Psoas muscle (tissue), 7 donors: ENCODE measurements at regions not wholly inside any gene's neighbourhood (a gene's known extent, or its start where the extent isn't known, plus 50 kb on each side); places are given as distances from the start of the nearest gene placed in this dataset.
A peak's percentile ranks its signal among the peaks of the same experiment; 100 is the strongest.
"Not testable (repeated sequence)": the region's sequence is repeated elsewhere in the genome, so short reads cannot be mapped to it uniquely, and the experiment has no call there.

Source experiments
- ATAC-seq, 4 donors: fragments of 200-7000 bp; cut with Tn5 transposase; one replicate each; pipeline ENCODE4 v1.9.1; 2020; ENCODE audit warnings: moderate library complexity in 3 of 4, mild to moderate bottlenecking in 2 of 4
- DNase-seq, 2 donors: peaks; one replicate each; pipeline ENCODE4 v3.0.0-alpha.2; 2020
- H3K27ac ChIP-seq: fragments of 200-600 bp; one replicate; pipeline ENCODE4 v1.8.0; 2022
- H3K27me3 ChIP-seq, 3 donors: fragments of 200-600 bp in 1 of 3; one replicate each; pipeline versions ENCODE4 v1.6.1 to v1.8.0; 2013 to 2022; ENCODE audit warnings: low read length in 2 of 3, mild to moderate bottlenecking in 2 of 3, moderate library complexity in 1 of 3; ENCODE audit not compliant: insufficient read depth in 3 of 3
- H3K36me3 ChIP-seq, 2 donors: fragments of 200-600 bp in 1 of 2; one replicate each; pipeline versions ENCODE4 v1.6.1 to v1.8.0; 2013 to 2022; ENCODE audit warnings: low read depth in 1 of 2, mild to moderate bottlenecking in 1 of 2, moderate library complexity in 1 of 2; ENCODE audit not compliant: insufficient read depth in 1 of 2
- H3K4me1 ChIP-seq: fragments of 200-600 bp; one replicate; pipeline ENCODE4 v1.8.0; 2022
- H3K4me3 ChIP-seq: fragments of 200-600 bp; one replicate; pipeline ENCODE4 v1.8.0; 2022; ENCODE audit warnings: mild to moderate bottlenecking
- H3K9me3 ChIP-seq: fragments of 200-600 bp; one replicate; pipeline ENCODE4 v1.8.0; 2022
- CTCF ChIP-seq: fragments of 200-600 bp; IDR thresholded peaks from one replicate; pipeline ENCODE4 v1.8.0; 2022; ENCODE audit warnings: antibody characterized with exemption
- WGBS, 3 donors: extraction: QIAGEN DNeasy Blood & Tissue Kit; methylation state at CpG; one replicate each; pipeline versions ENCODE4 v1.1.6 to v1.1.7; 2013; 5-methylcytosine and 5-hydroxymethylcytosine counted together
- intact Hi-C, 2 donors: fragments of 100-400 bp; cut with DNase I; formaldehyde crosslinking; loops; one replicate each; pipeline versions ENCODE4 v1.11.0 to v1.14.2; 2022
- donor health status: healthy with polysubstance abuse.
- donor health status: DM: no; HTN: no; CAD: no; lungs with moderate emphysema.
- donor health status: Bipolar disorder and iron deficiency.
- donor health status: healthy.
- donor health status: DM: yes; HTN: yes; CAD: no.
- donor health status: DM: no; HTN: no; CAD: no.
- donor health status: DM: yes; HTN: yes; CAD: no.

GRCh38 chrX:42290608-42291007 is 367.3 kb upstream of the CASK start:
- intact Hi-C loops = no loop called here
- DNase-seq = no peak
- H3K4me3 ChIP-seq = no peak overlapping the region
- H3K9me3 ChIP-seq = no peaks in the 10 kb centered on the region
- no peaks in the 10 kb centered on the region for H3K27me3 ChIP-seq
- H3K27ac ChIP-seq = no peak overlapping the region
- no peak for ATAC-seq
- WGBS, 3 donors = 14 to 30% (median 19%) methylated on average over 1 of the region's 1 CpG
- no peaks in the 10 kb centered on the region for H3K36me3 ChIP-seq
- no peaks in the 10 kb centered on the region for H3K4me1 ChIP-seq
- TF ChIP-seq CTCF = no peak

- H3K27ac ChIP-seq = no peak overlapping the region
- H3K4me3 ChIP-seq = no peak overlapping the region
- H3K9me3 ChIP-seq = no peaks in the 10 kb centered on the region
- TF ChIP-seq CTCF = no peak
- intact Hi-C loops = no loop called here
- WGBS, 3 donors = 65 to 83% (median 78%) methylated on average over 3 of the region's 3 CpGs
- H3K27me3 ChIP-seq = no peaks in the 10 kb centered on the region
- no peaks in the 10 kb centered on the region for H3K36me3 ChIP-seq
- no peaks in the 10 kb centered on the region for H3K4me1 ChIP-seq
- no peak for ATAC-seq
- DNase-seq = no peak
Observed at GRCh38 chrX:42289492-42290385, 366.4 kb upstream of the CASK start.

GRCh38 chrX:42285681-42286080 is 362.3 kb upstream of the CASK start:
- DNase-seq = peak in 1 of 2 donors; percentile 24
- intact Hi-C loops, H3K4me1 ChIP-seq, H3K9me3 ChIP-seq, H3K27me3 ChIP-seq, H3K27ac ChIP-seq, H3K4me3 ChIP-seq, H3K36me3 ChIP-seq, ATAC-seq: not testable (repeated sequence)
- 97 to 100% (median 98%) methylated on average over 9 to 19 of the region's 28 CpGs for WGBS, 3 donors

GRCh38 chrX:42276982-42277690 is 353.8 kb upstream of the CASK start:
- DNase-seq = no peak
- Histone ChIP-seq H3K27me3 (peaks cover 0 to 35% (median 0%) of the 10 kb centered on the region in 3 donors), H3K27ac (no peak overlapping the region), H3K4me3 (no peak overlapping the region), H3K36me3 (no peaks in the 10 kb centered on the region), H3K9me3 (no peaks in the 10 kb centered on the region), H3K4me1 (no peaks in the 10 kb centered on the region)
- TF ChIP-seq CTCF = no peak
- intact Hi-C loops = no loop called here
- whole genome bisulfite sequencing, 3 donors = 64 to 91% (median 76%) methylated on average over 3 of the region's 3 CpGs
- ATAC-seq = no peak

GRCh38 chrX:42274151-42274550 is 350.8 kb upstream of the CASK start:
- no peak for ATAC-seq

More at GRCh38 chrX:42274151-42274550, 350.8 kb upstream of the CASK start:
- no peak for TF ChIP-seq CTCF
- no peaks in the 10 kb centered on the region for H3K9me3 ChIP-seq
- no peaks in the 10 kb centered on the region for H3K4me1 ChIP-seq
- WGBS, 3 donors = 47 to 100% (median 89%) methylated on average over 2 of the region's 2 CpGs
- H3K27ac ChIP-seq = no peak overlapping the region
- no peak overlapping the region for H3K4me3 ChIP-seq
- peaks cover 0 to 35% (median 0%) of the 10 kb centered on the region in 3 donors for H3K27me3 ChIP-seq
- no peaks in the 10 kb centered on the region for H3K36me3 ChIP-seq
- DNase-seq = no peak
- intact Hi-C loops = no loop called here
